Right atrium auricular region (tissue), 2 donors: ENCODE measurements at regions not wholly inside any gene's neighbourhood (a gene's known extent, or its start where the extent isn't known, plus 50 kb on each side); places are given as distances from the start of the nearest gene placed in this dataset.
"Not testable (repeated sequence)": the region's sequence is repeated elsewhere in the genome, so short reads cannot be mapped to it uniquely, and the experiment has no call there.

Source experiments
- DNase-seq: peaks from one replicate; pipeline ENCODE4 v3.0.0-alpha.2; 2019; ENCODE audit warnings: low spot score
- H3K27ac ChIP-seq, 2 donors: fragments of 200-600 bp; sonication (generic); 1 replicate in 1 of 2; 2 replicates in 1 of 2; pipeline ENCODE4 v1.5.1; 2016 to 2019
- H3K27me3 ChIP-seq, 2 donors: fragments of 200-600 bp; sonication (generic); one replicate each; pipeline versions ENCODE4 v1.5.1 to v1.6.0; 2017 to 2019
- H3K36me3 ChIP-seq: fragments of 200-600 bp; sonication (generic); one replicate; pipeline ENCODE4 v1.5.1; 2016
- H3K4me1 ChIP-seq, 2 donors: fragments of 200-600 bp; sonication (generic); one replicate each; pipeline versions ENCODE4 v1.5.1 to v1.6.0; 2017 to 2019
- H3K4me3 ChIP-seq, 2 donors: fragments of 200-600 bp; sonication (generic); 1 replicate in 1 of 2; 2 replicates in 1 of 2; pipeline ENCODE4 v1.5.1; 2017 to 2019; ENCODE audit warnings: mild to moderate bottlenecking in 1 of 2, moderate library complexity in 1 of 2
- H3K9me3 ChIP-seq, 2 donors: fragments of 200-600 bp; sonication (generic); one replicate each; pipeline ENCODE4 v1.5.1; 2019
- CTCF ChIP-seq, 2 donors: fragments of 200-600 bp; sonication (generic); IDR thresholded peaks; one replicate each; pipeline ENCODE4 v1.5.1; 2019; ENCODE audit warnings: antibody characterized with exemption in 2 of 2

GRCh38 chr1:99504287-99504686, 141.6 kb upstream of the PALMD start:
- Histone ChIP-seq H3K27ac (no peak overlapping the region), H3K4me3 (no peak overlapping the region), H3K9me3 (no peaks in the 10 kb centered on the region), H3K27me3 (no peaks in the 10 kb centered on the region), H3K4me1 (no peaks in the 10 kb centered on the region), H3K36me3 (no peaks in the 10 kb centered on the region)
- TF ChIP-seq CTCF (IDR thresholded peaks at IDR 0.05): no peak
- DNase-seq: no peak

- Histone ChIP-seq H3K27ac (no peak overlapping the region), H3K9me3 (no peaks in the 10 kb centered on the region), H3K4me3 (no peak overlapping the region), H3K27me3 (no peaks in the 10 kb centered on the region), H3K4me1 (no peaks in the 10 kb centered on the region), H3K36me3 (no peaks in the 10 kb centered on the region)
- DNase-seq: no peak
- no peak for TF ChIP-seq CTCF (IDR thresholded peaks at IDR 0.05)
These were observed 139.3 kb upstream of the PALMD start for GRCh38 chr1:99506631-99507030.

DNA sequence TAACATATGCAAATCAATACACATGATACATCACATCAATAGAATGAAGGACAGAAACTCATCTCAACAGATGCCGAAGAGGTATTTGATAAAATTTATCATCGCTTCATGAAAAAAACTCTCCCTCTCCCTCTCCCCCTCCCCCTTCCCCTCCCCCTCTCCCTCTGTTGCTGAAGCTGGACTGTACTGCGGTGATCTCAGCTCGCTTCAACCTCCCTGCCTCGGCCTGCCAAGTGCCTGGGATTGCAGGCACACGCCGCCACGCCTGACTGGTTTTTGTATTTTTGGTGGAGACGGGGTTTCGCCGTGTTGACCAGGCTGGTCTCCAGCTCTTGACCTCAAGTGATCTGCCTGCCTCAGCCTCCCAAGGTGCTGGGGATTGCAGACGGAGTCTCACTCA, 138.5 kb upstream of the PALMD start:
- not testable (repeated sequence) for DNase-seq, H3K27ac ChIP-seq

DNA sequence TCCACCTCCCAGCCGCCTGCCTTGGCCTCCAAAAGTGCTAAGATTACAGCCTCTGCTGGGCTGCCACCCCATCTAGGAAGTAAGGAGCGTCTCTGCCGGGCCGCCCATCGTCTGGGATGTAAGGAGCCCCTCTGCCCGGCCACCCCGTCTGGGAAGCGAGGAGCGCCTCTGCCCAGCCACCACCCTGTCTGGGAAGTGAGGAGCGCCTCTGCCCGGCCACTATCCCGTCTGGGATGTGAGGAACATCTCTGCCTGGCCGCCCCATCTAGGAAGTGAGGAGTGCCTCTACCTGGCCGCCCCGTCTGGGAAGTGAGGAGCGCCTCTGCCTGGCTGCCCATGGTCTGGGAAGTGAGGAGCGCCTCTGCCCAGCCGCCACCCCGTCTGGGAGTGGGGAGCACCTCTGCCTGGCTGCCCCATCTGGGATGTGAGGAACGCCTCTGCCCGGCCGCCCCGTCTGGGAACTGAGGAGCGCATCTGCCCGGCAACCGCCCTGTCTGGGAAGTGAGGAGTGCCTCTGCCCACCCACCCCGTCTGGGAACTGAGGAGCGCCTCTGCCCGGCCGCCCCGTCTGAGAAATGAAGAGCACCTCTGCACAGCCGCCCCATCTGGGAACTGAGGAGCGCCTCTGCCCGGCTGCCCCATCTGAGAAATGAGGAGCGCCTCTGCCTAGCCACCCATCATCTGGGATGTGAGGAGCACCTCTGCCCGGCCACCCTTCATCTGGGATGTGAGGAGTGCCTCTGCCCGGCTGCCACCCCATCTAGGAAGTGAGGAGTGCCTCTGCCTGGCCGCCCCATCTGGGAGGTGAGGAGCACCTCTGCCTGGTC, 137.8 kb upstream of the PALMD start:
- Histone ChIP-seq H3K4me3 (no peak overlapping the region), H3K9me3 (no peaks in the 10 kb centered on the region), H3K4me1 (no peaks in the 10 kb centered on the region), H3K36me3 (no peaks in the 10 kb centered on the region), H3K27me3 (no peaks in the 10 kb centered on the region), H3K27ac (no peak overlapping the region)
- no peak for TF ChIP-seq CTCF (IDR thresholded peaks at IDR 0.05)
- DNase-seq: no peak

More for the DNA sequence above, 138.5 kb upstream of the PALMD start:
- not testable (repeated sequence) for H3K4me1 ChIP-seq, H3K9me3 ChIP-seq, H3K36me3 ChIP-seq, H3K4me3 ChIP-seq, H3K27me3 ChIP-seq

DNA sequence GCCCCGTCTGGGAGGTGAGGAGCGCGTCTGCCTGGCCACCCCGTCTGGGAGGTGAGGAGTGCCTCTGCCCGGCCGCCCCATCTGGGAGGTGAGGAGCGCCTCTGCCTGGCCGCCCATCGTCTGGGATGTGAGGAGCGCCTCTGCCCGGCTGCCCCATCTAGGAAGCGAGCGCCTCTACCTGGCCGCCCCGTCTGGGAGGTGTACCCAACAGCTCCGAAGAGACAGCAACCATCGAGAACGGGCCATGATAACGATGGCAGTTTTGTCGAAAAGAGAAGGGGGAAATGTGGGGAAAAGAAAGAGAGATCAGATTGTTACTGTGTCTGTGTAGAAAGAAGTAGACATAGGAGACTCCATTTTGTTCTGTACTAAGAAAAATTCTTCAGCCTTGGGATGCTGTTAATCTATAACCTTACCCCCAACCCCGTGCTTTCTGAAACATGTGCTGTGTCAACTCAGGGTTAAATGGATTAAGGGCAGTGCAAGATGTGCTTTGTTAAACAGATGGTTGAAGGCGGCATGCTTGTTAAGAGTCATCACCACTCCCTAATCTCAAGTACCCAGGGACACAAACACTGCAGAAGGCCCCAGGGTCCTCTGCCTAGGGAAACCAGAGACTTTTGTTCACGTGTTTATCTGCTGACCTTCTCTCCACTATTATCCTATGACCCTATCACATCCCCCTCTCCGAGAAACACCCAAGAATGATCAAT, 137.0 kb upstream of the PALMD start:
- H3K4me1 ChIP-seq, H3K4me3 ChIP-seq, H3K9me3 ChIP-seq, DNase-seq, H3K36me3 ChIP-seq, H3K27me3 ChIP-seq, H3K27ac ChIP-seq: not testable (repeated sequence)

GRCh38 chr1:99514823-99515552, 130.9 kb upstream of the PALMD start:
- not testable (repeated sequence) for H3K36me3 ChIP-seq, H3K4me3 ChIP-seq, DNase-seq, H3K27me3 ChIP-seq, H3K27ac ChIP-seq, H3K4me1 ChIP-seq, H3K9me3 ChIP-seq

GRCh38 chr1:99516141-99516540, 129.8 kb upstream of the PALMD start:
- Histone ChIP-seq H3K36me3 (no peaks in the 10 kb centered on the region), H3K4me1 (no peaks in the 10 kb centered on the region), H3K4me3 (no peak overlapping the region), H3K27ac (no peak overlapping the region), H3K9me3 (no peaks in the 10 kb centered on the region), H3K27me3 (no peaks in the 10 kb centered on the region)
- TF ChIP-seq CTCF (IDR thresholded peaks at IDR 0.05): no peak
- no peak for DNase-seq
